GM19467 (cell line): ENCODE measurements at regions not wholly inside any gene's neighbourhood (a gene's known extent, or its start where the extent isn't known, plus 50 kb on each side); places are given as distances from the start of the nearest gene placed in this dataset.

Experiments used
- ATAC-seq: cut with Tn5 transposase; IDR thresholded peaks from one replicate; pipeline ENCODE4 v1.9.1; 2021; ENCODE audit warnings: mild to moderate bottlenecking, moderate library complexity; ENCODE audit not compliant: unreplicated experiment

- no peak for ATAC-seq
Observed at GRCh38 chr1:82628887-82629286, 828.2 kb downstream of the ADGRL2 start.

GRCh38 chr1:82625537-82625936, 824.8 kb downstream of the ADGRL2 start:
- ATAC-seq, result no peak

- no peak for ATAC-seq
Observed at GRCh38 chr1:82621076-82621475, 820.3 kb downstream of the ADGRL2 start.

GRCh38 chr1:82614090-82614489, 813.4 kb downstream of the ADGRL2 start:
- no peak for ATAC-seq

- ATAC-seq, result no peak
Observed at GRCh38 chr1:82612986-82613385, 812.3 kb downstream of the ADGRL2 start.

GRCh38 chr1:82606546-82606945, 805.8 kb downstream of the ADGRL2 start:
- no peak for ATAC-seq

- no peak for ATAC-seq
Observed at GRCh38 chr1:82604524-82604923, 803.8 kb downstream of the ADGRL2 start.

GRCh38 chr1:82600314-82600713, 799.6 kb downstream of the ADGRL2 start:
- ATAC-seq, result no peak

- ATAC-seq, result no peak
Observed at GRCh38 chr1:82598812-82599211, 798.1 kb downstream of the ADGRL2 start.

- ATAC-seq, result no peak
Observed at GRCh38 chr1:82598337-82598736, 797.6 kb downstream of the ADGRL2 start.

GRCh38 chr1:82597649-82598048, 796.9 kb downstream of the ADGRL2 start:
- ATAC-seq, result no peak

- ATAC-seq, result no peak
Observed at GRCh38 chr1:82597141-82597540, 796.4 kb downstream of the ADGRL2 start.

- no peak for ATAC-seq
Observed at GRCh38 chr1:82593561-82593960, 792.8 kb downstream of the ADGRL2 start.

- no peak for ATAC-seq
Observed at GRCh38 chr1:82589588-82589987, 788.9 kb downstream of the ADGRL2 start.

- ATAC-seq, result no peak
Observed at GRCh38 chr1:82587371-82587770, 786.6 kb downstream of the ADGRL2 start.

- ATAC-seq, result no peak
Observed at GRCh38 chr1:82586473-82586872, 785.7 kb downstream of the ADGRL2 start.

GRCh38 chr1:82582347-82582746, 781.6 kb downstream of the ADGRL2 start:
- no peak for ATAC-seq

- no peak for ATAC-seq
Observed at GRCh38 chr1:82578086-82578726, 777.5 kb downstream of the ADGRL2 start.

- no peak for ATAC-seq
Observed at GRCh38 chr1:82567348-82567747, 766.6 kb downstream of the ADGRL2 start.

- no peak for ATAC-seq
Observed at GRCh38 chr1:82565546-82565945, 764.8 kb downstream of the ADGRL2 start.

- ATAC-seq, result no peak
Observed at GRCh38 chr1:82565146-82565545, 764.4 kb downstream of the ADGRL2 start.

- no peak for ATAC-seq
Observed at GRCh38 chr1:82564333-82564732, 763.6 kb downstream of the ADGRL2 start.

- no peak for ATAC-seq
Observed at GRCh38 chr1:82562448-82562847, 761.7 kb downstream of the ADGRL2 start.
